ENCODE measurements at regions not wholly inside any gene's neighbourhood (a gene's known extent, or its start where the extent isn't known, plus 50 kb on each side); places are given as distances from the start of the nearest gene placed in this dataset.

DNA sequence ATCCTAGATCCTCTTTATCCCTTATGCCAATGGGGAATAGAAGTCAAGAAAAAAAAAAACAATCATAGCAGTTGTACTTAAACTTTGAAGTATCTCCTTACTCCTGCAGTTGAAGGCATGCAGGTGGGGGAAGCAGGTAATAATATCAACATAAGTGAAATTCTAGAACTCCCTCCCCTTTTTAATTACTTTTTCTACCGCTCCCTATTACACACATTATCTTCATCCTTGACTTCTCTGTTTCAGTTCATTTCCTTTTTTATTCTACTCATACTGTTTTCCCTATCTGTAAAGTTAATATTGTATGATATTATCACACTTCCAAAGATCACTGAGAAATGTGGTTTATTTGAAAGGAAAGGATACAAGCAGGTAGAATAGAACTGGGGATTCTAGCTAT lies 962.0 kb downstream of the PLA2G4A start:
- Histone ChIP-seq H3K36me3 (ENCODE audit: insufficient read depth, low read length) (no peaks in the 10 kb centered on the region), H3K27ac (ENCODE audit: low read depth, low read length, poor library complexity, severe bottlenecking) (no peak overlapping the region), H3K9ac (ENCODE audit: low read length) (no peak overlapping the region), H3K4me1 (ENCODE audit: insufficient read depth, low read length, severe bottlenecking) (no peaks in the 10 kb centered on the region), H2AFZ (ENCODE audit: low read length) (no peak overlapping the region), H3K9me2 (ENCODE audit: low read depth, low read length) (no peaks in the 10 kb centered on the region), H3F3A (ENCODE audit: insufficient read depth, low read length) (no peaks in the 10 kb centered on the region), H3K4me2 (ENCODE audit: low read length) (no peak overlapping the region), H3K79me2 (ENCODE audit: insufficient read depth, low read length) (no peaks in the 10 kb centered on the region), H4K20me1 (ENCODE audit: insufficient read depth, low read length) (no peaks in the 10 kb centered on the region), H3K4me3 (ENCODE audit: low read depth, low read length, poor library complexity, severe bottlenecking) (no peak overlapping the region), H3K9me3 (ENCODE audit: low read length) (no peaks in the 10 kb centered on the region), H3K27me3 (ENCODE audit: insufficient read depth, low read length) (no peaks in the 10 kb centered on the region)
- TF ChIP-seq, protein P1, sequence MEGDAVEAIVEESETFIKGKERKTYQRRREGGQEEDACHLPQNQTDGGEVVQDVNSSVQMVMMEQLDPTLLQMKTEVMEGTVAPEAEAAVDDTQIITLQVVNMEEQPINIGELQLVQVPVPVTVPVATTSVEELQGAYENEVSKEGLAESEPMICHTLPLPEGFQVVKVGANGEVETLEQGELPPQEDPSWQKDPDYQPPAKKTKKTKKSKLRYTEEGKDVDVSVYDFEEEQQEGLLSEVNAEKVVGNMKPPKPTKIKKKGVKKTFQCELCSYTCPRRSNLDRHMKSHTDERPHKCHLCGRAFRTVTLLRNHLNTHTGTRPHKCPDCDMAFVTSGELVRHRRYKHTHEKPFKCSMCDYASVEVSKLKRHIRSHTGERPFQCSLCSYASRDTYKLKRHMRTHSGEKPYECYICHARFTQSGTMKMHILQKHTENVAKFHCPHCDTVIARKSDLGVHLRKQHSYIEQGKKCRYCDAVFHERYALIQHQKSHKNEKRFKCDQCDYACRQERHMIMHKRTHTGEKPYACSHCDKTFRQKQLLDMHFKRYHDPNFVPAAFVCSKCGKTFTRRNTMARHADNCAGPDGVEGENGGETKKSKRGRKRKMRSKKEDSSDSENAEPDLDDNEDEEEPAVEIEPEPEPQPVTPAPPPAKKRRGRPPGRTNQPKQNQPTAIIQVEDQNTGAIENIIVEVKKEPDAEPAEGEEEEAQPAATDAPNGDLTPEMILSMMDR (IDR thresholded peaks at IDR 0.05; ENCODE audit: low read length): no peak
- TF ChIP-seq EZH2 (IDR thresholded peaks at IDR 0.05; ENCODE audit: borderline replicate concordance, low read length): no peak

DNA sequence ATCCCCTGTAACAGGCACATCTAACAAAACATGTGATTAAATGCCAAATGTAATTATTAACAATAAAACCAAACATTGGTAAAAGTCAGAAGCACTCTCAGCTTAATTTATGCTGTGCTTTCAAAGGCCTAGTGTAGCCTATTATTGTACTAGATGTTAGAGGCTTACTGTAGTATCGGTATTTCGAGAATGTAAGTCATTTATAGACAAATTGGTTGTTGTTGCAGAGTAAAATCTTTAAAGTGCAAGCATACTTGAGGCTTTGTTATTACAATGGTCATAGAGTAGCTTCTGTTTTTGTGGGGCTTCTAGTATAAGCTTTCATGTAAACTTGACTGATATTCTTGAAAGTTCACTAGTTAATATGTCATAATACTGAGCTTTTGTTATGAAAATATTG lies 965.8 kb downstream of the PLA2G4A start:
- no peak overlapping the region for H3K27ac ChIP-seq (ENCODE audit: low read depth, low read length, poor library complexity, severe bottlenecking)
- no peak for TF ChIP-seq EZH2 (IDR thresholded peaks at IDR 0.05; ENCODE audit: borderline replicate concordance, low read length)
- TF ChIP-seq, protein P1 (IDR thresholded peaks at IDR 0.05; ENCODE audit: low read length): no peak

DNA sequence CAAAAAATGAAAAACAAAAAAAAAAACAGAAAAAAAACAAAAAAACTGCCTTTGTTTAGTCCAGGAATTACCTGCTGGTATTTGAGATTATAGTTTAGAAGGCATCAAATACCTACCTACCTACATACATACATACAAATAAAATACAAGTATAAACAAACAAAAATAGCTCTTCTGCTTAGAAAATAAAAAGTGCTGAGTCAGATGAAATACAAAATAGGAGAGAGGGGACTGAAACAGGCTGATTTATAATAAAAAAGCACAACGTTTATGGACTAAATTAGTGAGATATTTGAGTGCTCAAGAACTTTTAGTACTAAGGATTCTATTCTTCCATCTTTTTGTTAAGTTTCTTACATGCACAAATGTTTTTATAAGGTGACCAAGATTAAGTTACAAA lies 980.8 kb downstream of the PLA2G4A start:
- Histone ChIP-seq H4K20me1 (ENCODE audit: insufficient read depth, low read length) (no peaks in the 10 kb centered on the region), H3K4me3 (ENCODE audit: low read depth, low read length, poor library complexity, severe bottlenecking) (no peak overlapping the region), H3K4me2 (ENCODE audit: low read length) (no peak overlapping the region), H3F3A (ENCODE audit: insufficient read depth, low read length) (no peaks in the 10 kb centered on the region), H3K4me1 (ENCODE audit: insufficient read depth, low read length, severe bottlenecking) (no peaks in the 10 kb centered on the region), H2AFZ (ENCODE audit: low read length) (no peak overlapping the region), H3K27me3 (ENCODE audit: insufficient read depth, low read length) (no peaks in the 10 kb centered on the region), H3K9ac (ENCODE audit: low read length) (no peak overlapping the region), H3K36me3 (ENCODE audit: insufficient read depth, low read length) (no peaks in the 10 kb centered on the region), H3K27ac (ENCODE audit: low read depth, low read length, poor library complexity, severe bottlenecking) (no peak overlapping the region), H3K79me2 (ENCODE audit: insufficient read depth, low read length) (no peaks in the 10 kb centered on the region), H3K9me3 (ENCODE audit: low read length) (no peaks in the 10 kb centered on the region), H3K9me2 (ENCODE audit: low read depth, low read length) (no peaks in the 10 kb centered on the region)
- TF ChIP-seq, protein P1 (IDR thresholded peaks at IDR 0.05; ENCODE audit: low read length): no peak
- no peak for TF ChIP-seq EZH2 (IDR thresholded peaks at IDR 0.05; ENCODE audit: borderline replicate concordance, low read length)

More for the DNA sequence above, 965.8 kb downstream of the PLA2G4A start:
- H3K4me2 ChIP-seq (ENCODE audit: low read length): no peak overlapping the region
- H3F3A ChIP-seq (ENCODE audit: insufficient read depth, low read length): no peaks in the 10 kb centered on the region
- H3K9ac ChIP-seq (ENCODE audit: low read length): no peak overlapping the region
- no peaks in the 10 kb centered on the region for H3K9me2 ChIP-seq (ENCODE audit: low read depth, low read length)
- H3K79me2 ChIP-seq (ENCODE audit: insufficient read depth, low read length): no peaks in the 10 kb centered on the region
- no peaks in the 10 kb centered on the region for H3K9me3 ChIP-seq (ENCODE audit: low read length)
- no peaks in the 10 kb centered on the region for H3K36me3 ChIP-seq (ENCODE audit: insufficient read depth, low read length)
- H3K4me1 ChIP-seq (ENCODE audit: insufficient read depth, low read length, severe bottlenecking): no peaks in the 10 kb centered on the region
- H3K4me3 ChIP-seq (ENCODE audit: low read depth, low read length, poor library complexity, severe bottlenecking): no peak overlapping the region
- no peaks in the 10 kb centered on the region for H4K20me1 ChIP-seq (ENCODE audit: insufficient read depth, low read length)
- H3K27me3 ChIP-seq (ENCODE audit: insufficient read depth, low read length): no peaks in the 10 kb centered on the region
- peak overlapping the region; percentile 47; the same call in 1 of the 2 replicates for H2AFZ ChIP-seq (ENCODE audit: low read length)
